K562 (cell line): ENCODE measurements at regions not wholly inside any gene's neighbourhood (a gene's known extent, or its start where the extent isn't known, plus 50 kb on each side); places are given as distances from the start of the nearest gene placed in this dataset.

ENCODE experiments used
- GATAD2A ChIP-seq: fragments of 450-650 bp; IDR thresholded peaks from 2 replicates; pipeline ENCODE4 v1.6.1; 2017
- HDAC1 ChIP-seq, 2 experiments: fragments of 450-650 bp; IDR thresholded peaks; 2 replicates each; pipeline ENCODE4 v1.6.1; 2016 to 2017; ENCODE audit warnings: inconsistent platforms in 1 of 2, mild to moderate bottlenecking in 1 of 2, moderate library complexity in 1 of 2
- PHF20 ChIP-seq: fragments of 450-650 bp; IDR thresholded peaks from 2 replicates; pipeline ENCODE4 v1.6.1; 2018; ENCODE audit not compliant: partially characterized antibody
- POLR2AphosphoS5 ChIP-seq: IDR thresholded peaks from 2 replicates; pipeline ENCODE4 v1.6.1; 2011; ENCODE audit warnings: mild to moderate bottlenecking, low read depth, low read length, moderate library complexity; ENCODE audit not compliant: control insufficient read depth, insufficient read depth
- RBM14 ChIP-seq: fragments of 200-400 bp; formaldehyde crosslinking; IDR thresholded peaks from 2 replicates; pipeline ENCODE4 v1.6.1; 2018; ENCODE audit warnings: low read depth, mild to moderate bottlenecking, low read length, moderate library complexity, borderline replicate concordance; ENCODE audit not compliant: insufficient read depth
- STAT6 ChIP-seq: sonication (generic); formaldehyde crosslinking; IDR thresholded peaks from 2 replicates; pipeline ENCODE4 v1.8.1; 2023; ENCODE audit warnings: mild to moderate bottlenecking, missing genetic modification reagents
- TGIF2 ChIP-seq: sonication (generic); formaldehyde crosslinking; IDR thresholded peaks from 2 replicates; pipeline ENCODE4 v1.8.1; 2022; ENCODE audit warnings: mild to moderate bottlenecking, missing genetic modification reagents, moderate library complexity
- ZNF23 ChIP-seq: fragments of 250-450 bp; sonication (Bioruptor Pico); IDR thresholded peaks from 2 replicates; pipeline ENCODE4 v1.4.0; 2020; ENCODE audit warnings: mild to moderate bottlenecking
- ZNF431 ChIP-seq: sonication (generic); formaldehyde crosslinking; IDR thresholded peaks from 2 replicates; pipeline ENCODE4 v1.8.0; 2022; ENCODE audit warnings: mild to moderate bottlenecking, missing genetic modification reagents
- ZNF639 ChIP-seq, 2 experiments: fragments of 200-800 bp in 1 of 2; sonication (Bioruptor generic) in 1 of 2; sonication (generic) in 1 of 2; formaldehyde crosslinking in 1 of 2; IDR thresholded peaks in 1 of 2; conservative IDR thresholded peaks in 1 of 2; 2 replicates each; pipeline versions ENCODE4 v1.5.0 to v1.6.1; 2016 to 2020; ENCODE audit warnings: missing compliant biosample characterization in 1 of 2, missing genetic modification characterization in 1 of 2, missing genetic modification reagents in 1 of 2
- ZNF655 ChIP-seq: fragments of 250-450 bp; sonication (Bioruptor Pico); IDR thresholded peaks from 2 replicates; pipeline ENCODE4 v1.5.0; 2021
- ZNF717 ChIP-seq: fragments of 250-450 bp; sonication (Bioruptor Pico); IDR thresholded peaks from 2 replicates; pipeline ENCODE4 v1.5.0; 2021
- ZNF79 ChIP-seq: fragments of 250-450 bp; sonication (Bioruptor Pico); IDR thresholded peaks from 2 replicates; pipeline ENCODE4 v1.4.0; 2020; ENCODE audit warnings: low read depth, mild to moderate bottlenecking, moderate library complexity
- ZNF830 ChIP-seq: fragments of 250-450 bp; sonication (Bioruptor Pico); IDR thresholded peaks from 2 replicates; pipeline ENCODE4 v1.5.0; 2021; ENCODE audit warnings: mild to moderate bottlenecking

- TF ChIP-seq STAT6 (CRISPR knock-in tag) = no peak
- TF ChIP-seq ZNF79 (CRISPR knock-in tag) = no peak
- TF ChIP-seq ZNF639 (CRISPR knock-in tag; conservative IDR thresholded peaks at IDR 0.05 in 1 of 2, IDR thresholded peaks at IDR 0.05 in 1 of 2) = no peak
- TF ChIP-seq GATAD2A = no peak
- no peak for TF ChIP-seq ZNF830
- no peak for TF ChIP-seq TGIF2 (CRISPR knock-in tag)
- no peak for TF ChIP-seq HDAC1 (IDR thresholded peaks at IDR 0.05)
- TF ChIP-seq RBM14 = no peak
- TF ChIP-seq ZNF23 (CRISPR knock-in tag) = no peak
- TF ChIP-seq ZNF431 (CRISPR knock-in tag) = no peak
- no peak for TF ChIP-seq ZNF717
- no peak for TF ChIP-seq PHF20
- TF ChIP-seq ZNF655 (CRISPR knock-in tag) = no peak
- TF ChIP-seq POLR2AphosphoS5 = no peak
- TF ChIP-seq, all 486 proteins: peak for 0
Measured at GRCh38 chr14:101200008-101200649, 296.6 kb upstream of the RTL1 start (continued).
